NB4 (cell line): ENCODE measurements at regions not wholly inside any gene's neighbourhood (a gene's known extent, or its start where the extent isn't known, plus 50 kb on each side); places are given as distances from the start of the nearest gene placed in this dataset.

Experiments used
- DNase-seq: peaks from one replicate; pipeline ENCODE4 v3.0.0; 2010; ENCODE audit warnings: low read depth
- H3K4me3 ChIP-seq: one replicate; pipeline ENCODE4 v1.5.1; 2011; ENCODE audit warnings: mild to moderate bottlenecking, low read depth, low read length, moderate library complexity
- CTCF ChIP-seq: IDR thresholded peaks from one replicate; pipeline ENCODE4 v1.5.1; 2012; ENCODE audit warnings: low read depth, low read length
- MAX ChIP-seq: IDR thresholded peaks from 2 replicates; pipeline ENCODE4 v1.6.1; 2011; ENCODE audit warnings: low read depth, low read length
- MYC ChIP-seq: IDR thresholded peaks from 2 replicates; pipeline ENCODE4 v1.6.1; 2011; ENCODE audit warnings: low read depth, low read length
- POLR2A ChIP-seq: IDR thresholded peaks from 2 replicates; pipeline ENCODE4 v1.6.1; 2011; ENCODE audit warnings: mild to moderate bottlenecking; ENCODE audit not compliant: insufficient read length; ENCODE audit errors: extremely low read depth

GRCh38 chr10:124271676-124272075, 147.0 kb downstream of the OAT start:
- TF ChIP-seq MYC (no peak), CTCF (no peak), MAX (no peak), POLR2A (no peak)
- DNase-seq, result no peak
- H3K4me3 ChIP-seq, result no peak overlapping the region

GRCh38 chr10:124270530-124271327, 148.0 kb downstream of the OAT start:
- H3K4me3 ChIP-seq, result no peak overlapping the region
- TF ChIP-seq MAX (no peak), MYC (no peak), CTCF (no peak), POLR2A (no peak)
- no peak for DNase-seq

- H3K4me3 ChIP-seq, result no peak overlapping the region
- TF ChIP-seq MAX (no peak), POLR2A (no peak), MYC (no peak), CTCF (no peak)
- no peak for DNase-seq
Measured at GRCh38 chr10:124268976-124269375, 149.7 kb downstream of the OAT start.

GRCh38 chr10:124267911-124268549, 150.7 kb downstream of the OAT start:
- no peak for DNase-seq
- no peak for TF ChIP-seq MAX
- no peak for TF ChIP-seq POLR2A
- TF ChIP-seq CTCF, result no peak
- TF ChIP-seq MYC, result no peak
- no peak overlapping the region for H3K4me3 ChIP-seq

- no peak for TF ChIP-seq CTCF
- TF ChIP-seq POLR2A, result no peak
- TF ChIP-seq MYC, result no peak
- TF ChIP-seq MAX, result no peak
- DNase-seq, result no peak
- no peak overlapping the region for H3K4me3 ChIP-seq
Measured at GRCh38 chr10:124267231-124267885, 151.4 kb downstream of the OAT start.
